Fibroblast of pulmonary artery (primary cell): ENCODE measurements at regions not wholly inside any gene's neighbourhood (a gene's known extent, or its start where the extent isn't known, plus 50 kb on each side); places are given as distances from the start of the nearest gene placed in this dataset.
A peak's percentile ranks its signal among the peaks of the same experiment; 100 is the strongest.
"Not testable (repeated sequence)": the region's sequence is repeated elsewhere in the genome, so short reads cannot be mapped to it uniquely, and the experiment has no call there.

Experiments used
- DNase-seq: peaks from one replicate; pipeline ENCODE4 v3.0.0-alpha.2; 2010; ENCODE audit warnings: low read depth
- H3K4me3 ChIP-seq: replicated peaks from 2 replicates; pipeline ENCODE4 v1.5.1; 2011; ENCODE audit warnings: low read depth, mild to moderate bottlenecking, control low read depth, low read length, moderate library complexity
- CTCF ChIP-seq: IDR thresholded peaks from 2 replicates; pipeline ENCODE4 v1.5.1; 2011; ENCODE audit warnings: mild to moderate bottlenecking, control low read depth, low read length, inconsistent platforms; ENCODE audit errors: missing control alignments

GRCh38 chr13:87147076-87147475, 524.1 kb upstream of the SLITRK5 start:
- no peak for TF ChIP-seq CTCF
- DNase-seq, result peak; percentile 13
- H3K4me3 ChIP-seq, result no peak overlapping the region

DNA sequence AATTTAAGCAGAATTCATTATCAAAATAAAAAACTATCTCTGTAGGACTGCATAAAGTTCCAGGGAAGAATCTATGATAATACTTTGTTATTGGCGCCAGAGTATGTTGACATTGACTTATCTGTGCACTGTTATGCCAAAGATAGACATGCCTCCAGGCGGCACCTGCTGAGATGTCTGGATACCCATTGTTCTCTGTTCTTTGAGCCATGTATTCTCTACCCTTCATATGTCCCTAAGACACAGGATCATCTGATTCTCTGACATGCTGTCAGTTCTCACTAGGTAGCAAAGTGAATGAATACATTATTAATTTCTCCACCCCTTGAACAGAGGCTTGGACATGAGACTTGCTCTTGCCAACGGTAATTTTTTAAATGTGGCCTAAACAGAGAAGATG, 517.8 kb upstream of the SLITRK5 start:
- H3K4me3 ChIP-seq, result no peak overlapping the region
- no peak for TF ChIP-seq CTCF
- DNase-seq, result no peak

- DNase-seq, result no peak
- TF ChIP-seq CTCF, result no peak
- H3K4me3 ChIP-seq, result no peak overlapping the region
These were observed 504.8 kb upstream of the SLITRK5 start for GRCh38 chr13:87166348-87166747.

- no peak for TF ChIP-seq CTCF
These were observed 502.8 kb upstream of the SLITRK5 start for GRCh38 chr13:87168390-87168789.

DNA sequence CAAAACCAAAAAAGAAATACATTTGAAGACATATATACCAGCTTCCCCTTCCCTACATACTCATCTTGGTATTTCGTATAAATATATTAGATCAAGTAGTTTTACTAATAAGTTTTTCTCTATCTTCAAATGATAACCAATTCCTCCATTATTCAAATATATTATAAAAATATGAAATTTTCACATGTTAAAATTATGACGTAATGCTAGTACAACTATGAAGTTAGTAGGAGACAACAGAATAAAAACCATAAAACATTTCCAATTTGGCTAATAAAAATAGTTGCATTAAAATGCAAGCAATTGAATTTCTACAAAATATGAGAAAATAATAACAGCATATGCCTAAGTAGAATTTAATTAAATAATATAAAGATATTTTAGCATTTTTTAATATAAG, 501.8 kb upstream of the SLITRK5 start:
- no peak overlapping the region for H3K4me3 ChIP-seq
- TF ChIP-seq CTCF, result no peak
- no peak for DNase-seq

More at GRCh38 chr13:87168390-87168789, 502.8 kb upstream of the SLITRK5 start:
- DNase-seq, result no peak
- no peak overlapping the region for H3K4me3 ChIP-seq

DNA sequence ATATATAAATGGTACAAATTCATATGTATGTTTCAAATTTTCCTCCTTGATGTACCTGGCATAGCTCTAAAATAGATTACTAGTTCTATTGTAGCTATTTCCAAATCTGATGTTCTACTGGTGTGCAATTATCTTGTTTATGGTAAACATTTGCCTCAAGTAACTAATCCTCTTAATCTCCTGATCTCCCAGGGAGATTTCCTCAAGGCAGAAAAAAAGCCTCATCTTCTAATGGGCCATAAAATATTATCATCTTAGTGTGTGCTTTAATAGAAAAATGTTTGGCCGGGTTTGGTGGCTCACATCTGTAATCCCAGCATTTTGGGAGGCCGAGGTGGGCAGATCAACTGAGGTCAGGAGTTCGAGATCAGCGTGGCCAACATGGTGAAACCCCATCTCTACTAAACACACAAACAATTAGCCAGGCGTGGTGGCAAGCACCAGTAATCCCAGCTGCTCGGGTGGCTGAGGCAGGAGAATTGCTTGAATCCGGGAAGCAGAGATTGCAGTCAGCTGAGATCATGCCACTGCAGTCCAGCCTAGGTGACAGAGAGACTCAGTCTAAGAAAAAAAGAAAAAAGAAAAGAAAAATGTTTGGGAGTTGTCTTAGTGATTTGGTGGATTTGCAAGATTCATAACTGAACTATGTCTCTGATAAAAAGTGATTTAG, 498.9 kb upstream of the SLITRK5 start:
- H3K4me3 ChIP-seq, result no peak overlapping the region
- no peak for DNase-seq
- TF ChIP-seq CTCF, result no peak

DNA sequence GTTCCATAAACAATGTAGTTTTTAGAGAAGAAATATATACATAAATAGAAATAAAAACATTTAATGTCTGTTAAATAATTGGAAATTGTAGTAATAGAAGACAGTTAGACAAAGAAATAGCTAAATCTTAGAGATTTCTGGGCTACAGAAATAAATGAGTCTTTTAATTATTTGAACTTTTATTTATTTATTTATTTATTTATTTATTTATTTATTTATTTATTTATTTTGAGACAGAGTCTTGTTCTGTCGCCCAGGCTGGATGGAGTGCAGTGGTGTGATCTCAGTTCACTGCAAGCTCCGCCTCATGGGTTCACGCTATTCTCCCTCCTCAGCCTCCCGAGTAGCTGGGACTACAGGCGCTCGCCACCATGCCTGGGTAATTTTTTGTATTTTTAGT, 486.0 kb upstream of the SLITRK5 start:
- not testable (repeated sequence) for H3K4me3 ChIP-seq, DNase-seq

- not testable (repeated sequence) for H3K4me3 ChIP-seq, DNase-seq
These were observed 484.5 kb upstream of the SLITRK5 start for GRCh38 chr13:87186647-87187046.

GRCh38 chr13:87191485-87191884, 479.7 kb upstream of the SLITRK5 start:
- not testable (repeated sequence) for H3K4me3 ChIP-seq, DNase-seq
